Nephron (organoid): ENCODE measurements at regions not wholly inside any gene's neighbourhood (a gene's known extent, or its start where the extent isn't known, plus 50 kb on each side); places are given as distances from the start of the nearest gene placed in this dataset.

ENCODE experiments used
- H3K27ac Mint-ChIP-seq, 3 experiments: 2 replicates each; pipeline ENCODE4 v1.8.0; 2020; ENCODE audit warnings: mixed read lengths in 3 of 3, mild to moderate bottlenecking in 2 of 3, moderate library complexity in 1 of 3
- H3K27me3 Mint-ChIP-seq: 2 replicates; pipeline ENCODE4 v1.8.0; 2021; ENCODE audit warnings: low read depth, mild to moderate bottlenecking, moderate library complexity, mixed read lengths
- H3K36me3 Mint-ChIP-seq: 2 replicates; pipeline ENCODE4 v1.8.0; 2020; ENCODE audit warnings: low read depth, mixed read lengths
- H3K4me1 Mint-ChIP-seq: 2 replicates; pipeline ENCODE4 v1.8.0; 2020; ENCODE audit warnings: mixed read lengths
- H3K4me3 Mint-ChIP-seq, 3 experiments: 2 replicates each; pipeline ENCODE4 v1.8.0; 2020; ENCODE audit warnings: mild to moderate bottlenecking in 3 of 3, mixed read lengths in 3 of 3, moderate library complexity in 2 of 3
- H3K9me3 Mint-ChIP-seq: 2 replicates; pipeline ENCODE4 v1.8.0; 2020; ENCODE audit warnings: mixed read lengths
- TF ChIP-seq, protein P1 (sequence below), 3 experiments: fragments of 200-600 bp; sonication (generic); IDR thresholded peaks; one replicate each; pipeline ENCODE4 v1.5.0; 2021; ENCODE audit warnings: antibody characterized with exemption in 3 of 3; ENCODE audit not compliant: unreplicated experiment in 3 of 3

DNA sequence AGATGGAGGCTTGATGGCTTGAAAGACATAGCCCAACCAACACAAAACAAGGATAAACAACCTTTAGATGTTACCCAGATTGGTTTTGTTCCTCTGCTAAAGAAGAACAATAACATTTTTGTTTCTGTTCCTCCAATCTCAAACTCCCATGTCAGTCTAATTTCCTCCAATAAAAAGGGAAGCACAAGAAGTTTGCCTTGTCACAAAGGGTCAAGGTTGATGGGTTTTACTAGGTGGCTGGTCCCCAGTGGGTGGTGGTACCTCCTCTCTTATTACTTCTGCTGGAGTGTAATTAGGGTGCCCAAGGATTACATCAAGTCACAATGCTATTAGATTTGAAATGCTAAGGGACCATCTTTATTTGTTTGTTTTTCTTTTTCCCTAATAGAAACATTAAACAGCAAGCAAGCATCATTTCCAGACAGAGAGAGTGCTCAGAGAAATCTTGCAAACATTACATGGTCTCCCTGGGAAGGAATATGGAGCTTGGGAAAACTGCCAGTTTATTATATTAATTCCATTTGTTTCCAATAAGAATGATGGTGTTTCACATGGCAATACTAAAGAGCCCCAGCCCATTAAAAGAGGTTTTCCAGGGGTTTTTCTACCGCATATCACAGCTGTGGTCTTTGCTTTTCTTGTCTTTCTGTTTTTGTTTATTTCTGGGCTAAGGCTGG lies 78.3 kb upstream of the AOAH start:
- Mint-ChIP-seq H3K4me3 (no peak overlapping the region), H3K27ac (no peak overlapping the region), H3K9me3 (peaks cover 3% of the 10 kb centered on the region), H3K36me3 (no peaks in the 10 kb centered on the region), H3K27me3 (peaks cover 3% of the 10 kb centered on the region), H3K4me1 (peaks cover 6% of the 10 kb centered on the region)
- TF ChIP-seq, protein P1, sequence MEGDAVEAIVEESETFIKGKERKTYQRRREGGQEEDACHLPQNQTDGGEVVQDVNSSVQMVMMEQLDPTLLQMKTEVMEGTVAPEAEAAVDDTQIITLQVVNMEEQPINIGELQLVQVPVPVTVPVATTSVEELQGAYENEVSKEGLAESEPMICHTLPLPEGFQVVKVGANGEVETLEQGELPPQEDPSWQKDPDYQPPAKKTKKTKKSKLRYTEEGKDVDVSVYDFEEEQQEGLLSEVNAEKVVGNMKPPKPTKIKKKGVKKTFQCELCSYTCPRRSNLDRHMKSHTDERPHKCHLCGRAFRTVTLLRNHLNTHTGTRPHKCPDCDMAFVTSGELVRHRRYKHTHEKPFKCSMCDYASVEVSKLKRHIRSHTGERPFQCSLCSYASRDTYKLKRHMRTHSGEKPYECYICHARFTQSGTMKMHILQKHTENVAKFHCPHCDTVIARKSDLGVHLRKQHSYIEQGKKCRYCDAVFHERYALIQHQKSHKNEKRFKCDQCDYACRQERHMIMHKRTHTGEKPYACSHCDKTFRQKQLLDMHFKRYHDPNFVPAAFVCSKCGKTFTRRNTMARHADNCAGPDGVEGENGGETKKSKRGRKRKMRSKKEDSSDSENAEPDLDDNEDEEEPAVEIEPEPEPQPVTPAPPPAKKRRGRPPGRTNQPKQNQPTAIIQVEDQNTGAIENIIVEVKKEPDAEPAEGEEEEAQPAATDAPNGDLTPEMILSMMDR (IDR thresholded peaks at IDR 0.05; ENCODE audit: unreplicated experiment in 3 of 3): no peak

DNA sequence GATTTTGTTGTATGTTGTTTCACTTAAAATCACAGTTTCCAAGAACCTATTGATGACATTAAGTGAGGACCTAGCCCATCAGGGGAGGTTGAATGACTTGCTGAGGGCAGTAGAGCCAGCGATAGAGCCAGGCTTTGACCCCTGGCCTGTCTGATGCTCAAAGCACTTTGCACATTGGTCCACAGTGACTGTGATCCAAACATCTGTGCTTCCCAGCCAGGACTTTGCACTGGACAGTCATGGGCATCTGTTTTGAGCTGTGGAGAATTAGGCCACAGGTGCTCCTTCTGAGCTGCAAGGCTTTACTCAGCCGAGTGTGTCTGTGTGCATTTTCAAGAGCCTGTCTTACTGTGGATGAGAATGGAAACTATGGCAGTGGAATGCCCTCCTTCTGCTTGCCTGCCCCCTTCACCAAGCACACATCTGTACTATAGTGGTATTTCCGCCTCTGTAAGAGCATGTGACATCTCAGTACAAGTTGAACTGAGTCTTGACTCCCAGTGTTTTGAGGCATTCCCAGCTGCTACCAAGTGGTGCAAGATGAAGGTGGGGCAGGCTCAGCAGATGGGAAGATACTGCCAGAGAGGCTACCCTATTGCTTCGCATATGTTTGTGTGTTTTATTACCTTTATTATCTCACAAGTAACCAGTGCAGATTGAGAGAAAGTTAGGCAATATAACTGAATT lies 72.7 kb upstream of the AOAH start:
- Mint-ChIP-seq H3K36me3 (no peaks in the 10 kb centered on the region), H3K9me3 (peaks cover 3% of the 10 kb centered on the region), H3K27ac (peak overlapping the region; percentile 41 to 86 (median 56)), H3K4me1 (peaks cover 36% of the 10 kb centered on the region), H3K27me3 (peaks cover 8% of the 10 kb centered on the region), H3K4me3 (no peak overlapping the region)
- TF ChIP-seq, protein P1 (IDR thresholded peaks at IDR 0.05; ENCODE audit: unreplicated experiment in 3 of 3): no peak

DNA sequence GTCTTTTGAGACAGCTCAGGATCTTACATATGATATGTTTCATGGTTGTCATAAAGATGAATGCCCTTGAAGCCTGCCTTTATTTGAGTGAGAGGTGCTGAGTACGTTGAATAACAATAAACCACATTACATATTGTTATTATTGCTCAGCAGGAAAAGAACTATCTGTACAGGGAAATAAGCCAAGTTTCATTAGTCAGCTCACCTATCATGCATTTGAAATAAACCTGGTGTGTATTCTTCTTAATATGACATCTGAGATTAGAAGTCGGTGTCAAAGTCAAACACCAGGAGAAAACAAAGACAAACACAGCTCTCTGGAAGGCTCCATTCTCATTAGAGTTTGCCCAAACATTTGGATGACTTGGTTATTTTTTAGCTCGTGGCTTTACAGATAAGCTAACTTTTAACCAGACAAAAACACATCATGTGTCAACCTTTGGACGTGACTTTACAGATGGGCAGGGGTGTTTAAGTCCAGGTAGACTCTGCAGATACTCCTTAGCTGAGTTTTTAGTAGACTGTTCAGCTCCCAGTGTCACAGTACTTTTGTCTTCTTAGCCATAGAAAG lies 71.2 kb upstream of the AOAH start:
- H3K27ac Mint-ChIP-seq: peak overlapping the region; percentile 65 to 86 (median 81)
- peaks cover 8% of the 10 kb centered on the region for H3K27me3 Mint-ChIP-seq
- no peaks in the 10 kb centered on the region for H3K36me3 Mint-ChIP-seq
- peaks cover 37% of the 10 kb centered on the region for H3K4me1 Mint-ChIP-seq
- H3K4me3 Mint-ChIP-seq: no peak overlapping the region
- TF ChIP-seq, protein P1 (IDR thresholded peaks at IDR 0.05; ENCODE audit: unreplicated experiment in 3 of 3): no peak
- H3K9me3 Mint-ChIP-seq: peaks cover 3% of the 10 kb centered on the region

DNA sequence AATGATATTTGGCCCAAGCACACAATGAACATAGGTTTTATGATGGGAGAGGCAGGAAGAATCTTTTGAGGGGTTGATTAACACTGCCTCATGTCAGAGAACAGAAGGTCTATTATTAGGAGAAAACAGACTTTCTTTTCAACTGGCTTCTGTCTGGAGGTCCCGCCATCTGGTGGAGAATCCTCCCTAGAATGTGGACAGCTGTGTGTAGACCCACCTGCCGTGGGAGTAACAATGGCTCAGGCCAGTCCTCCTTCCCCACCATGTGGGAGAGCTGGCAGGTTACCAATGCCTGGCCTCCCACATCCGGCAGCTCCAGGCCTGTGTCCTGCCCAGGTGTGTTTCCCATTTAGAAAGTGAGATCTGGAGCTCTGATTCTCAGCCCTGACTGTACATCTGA lies 70.4 kb upstream of the AOAH start:
- peaks cover 8% of the 10 kb centered on the region for H3K27me3 Mint-ChIP-seq
- peaks cover 3% of the 10 kb centered on the region for H3K9me3 Mint-ChIP-seq
- TF ChIP-seq, protein P1 (IDR thresholded peaks at IDR 0.05; ENCODE audit: unreplicated experiment in 3 of 3): no peak
- H3K4me1 Mint-ChIP-seq: peaks cover 37% of the 10 kb centered on the region
- no peak overlapping the region for H3K4me3 Mint-ChIP-seq
- H3K27ac Mint-ChIP-seq: peak overlapping the region; percentile 60 to 81 (median 65)
- H3K36me3 Mint-ChIP-seq: no peaks in the 10 kb centered on the region

DNA sequence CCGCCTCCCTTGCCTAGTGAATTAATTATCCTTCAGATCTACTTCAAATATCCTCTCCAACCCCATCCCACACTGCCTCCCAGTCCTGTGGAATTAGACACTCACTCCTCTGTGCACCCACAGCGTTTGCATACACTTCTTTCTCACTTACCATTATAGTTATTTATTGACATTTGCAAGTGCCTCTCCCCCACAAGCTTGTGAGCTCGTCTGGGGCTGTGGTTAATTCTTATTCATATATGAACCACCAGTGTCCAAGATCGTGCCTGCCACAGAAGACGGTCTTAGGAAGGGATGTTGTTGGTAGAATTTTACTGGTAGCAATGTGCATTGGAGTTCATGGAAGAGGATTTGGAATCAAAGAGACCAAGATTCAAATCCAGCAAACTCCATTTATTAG lies 68.1 kb upstream of the AOAH start:
- no peaks in the 10 kb centered on the region for H3K36me3 Mint-ChIP-seq
- no peaks in the 10 kb centered on the region for H3K9me3 Mint-ChIP-seq
- H3K27ac Mint-ChIP-seq: peak overlapping the region in 2 of 3 experiments; percentile 19 to 73
- TF ChIP-seq, protein P1 (IDR thresholded peaks at IDR 0.05; ENCODE audit: unreplicated experiment in 3 of 3): no peak
- H3K27me3 Mint-ChIP-seq: peaks cover 8% of the 10 kb centered on the region
- H3K4me1 Mint-ChIP-seq: peaks cover 37% of the 10 kb centered on the region
- H3K4me3 Mint-ChIP-seq: no peak overlapping the region
